ENCODE measurements at regions not wholly inside any gene's neighbourhood (a gene's known extent, or its start where the extent isn't known, plus 50 kb on each side); places are given as distances from the start of the nearest gene placed in this dataset.

GRCh38 chr2:147368306-147368705, 476.5 kb upstream of the ACVR2A start:
- TF ChIP-seq, protein P1, sequence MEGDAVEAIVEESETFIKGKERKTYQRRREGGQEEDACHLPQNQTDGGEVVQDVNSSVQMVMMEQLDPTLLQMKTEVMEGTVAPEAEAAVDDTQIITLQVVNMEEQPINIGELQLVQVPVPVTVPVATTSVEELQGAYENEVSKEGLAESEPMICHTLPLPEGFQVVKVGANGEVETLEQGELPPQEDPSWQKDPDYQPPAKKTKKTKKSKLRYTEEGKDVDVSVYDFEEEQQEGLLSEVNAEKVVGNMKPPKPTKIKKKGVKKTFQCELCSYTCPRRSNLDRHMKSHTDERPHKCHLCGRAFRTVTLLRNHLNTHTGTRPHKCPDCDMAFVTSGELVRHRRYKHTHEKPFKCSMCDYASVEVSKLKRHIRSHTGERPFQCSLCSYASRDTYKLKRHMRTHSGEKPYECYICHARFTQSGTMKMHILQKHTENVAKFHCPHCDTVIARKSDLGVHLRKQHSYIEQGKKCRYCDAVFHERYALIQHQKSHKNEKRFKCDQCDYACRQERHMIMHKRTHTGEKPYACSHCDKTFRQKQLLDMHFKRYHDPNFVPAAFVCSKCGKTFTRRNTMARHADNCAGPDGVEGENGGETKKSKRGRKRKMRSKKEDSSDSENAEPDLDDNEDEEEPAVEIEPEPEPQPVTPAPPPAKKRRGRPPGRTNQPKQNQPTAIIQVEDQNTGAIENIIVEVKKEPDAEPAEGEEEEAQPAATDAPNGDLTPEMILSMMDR (IDR thresholded peaks at IDR 0.05): no peak
- TF ChIP-seq POLR2A (IDR thresholded peaks at IDR 0.05): no peak

Measured in Peyer's patch (tissue), 4 donors.